Body of pancreas (tissue), 4 donors: ENCODE measurements at regions not wholly inside any gene's neighbourhood (a gene's known extent, or its start where the extent isn't known, plus 50 kb on each side); places are given as distances from the start of the nearest gene placed in this dataset.

ENCODE experiments used
- ATAC-seq: fragments of 150-250 bp; one replicate; pipeline ENCODE4 v1.9.1; 2016
- DNase-seq, 4 donors: peaks; one replicate each; pipeline ENCODE4 v3.0.0-alpha.2; 2019
- H3K27ac ChIP-seq, 4 donors: fragments of 200-600 bp; sonication (generic); 1 replicate in 3 of 4; 2 replicates in 1 of 4; pipeline versions ENCODE4 v1.5.1 to v1.6.1; 2016 to 2019; ENCODE audit warnings: mild to moderate bottlenecking in 1 of 4, mixed read lengths in 1 of 4, moderate library complexity in 1 of 4
- H3K27me3 ChIP-seq, 2 donors: fragments of 200-600 bp; sonication (generic); one replicate each; pipeline ENCODE4 v1.6.0; 2016; ENCODE audit warnings: mild to moderate bottlenecking in 1 of 2
- H3K36me3 ChIP-seq, 2 donors: fragments of 200-600 bp; sonication (generic); replicated peaks in 1 of 2; 2 replicates each; pipeline ENCODE4 v1.5.1; 2016; ENCODE audit warnings: low read depth in 2 of 2; ENCODE audit not compliant: insufficient read depth in 1 of 2
- H3K4me1 ChIP-seq: fragments of 200-600 bp; sonication (generic); one replicate; pipeline ENCODE4 v1.6.0; 2016
- H3K4me3 ChIP-seq, 2 donors: fragments of 200-600 bp; sonication (generic); 1 replicate in 1 of 2; 2 replicates in 1 of 2; pipeline ENCODE4 v1.5.1; 2016 to 2019
- H3K9me3 ChIP-seq, 3 donors: fragments of 200-600 bp; sonication (generic); 1 replicate in 2 of 3; 2 replicates in 1 of 3; pipeline ENCODE4 v1.5.1; 2016
- CTCF ChIP-seq, 7 experiments: fragments of 450-650 bp in 4 of 7; fragments of 200-600 bp in 3 of 7; sonication (generic) in 3 of 7; IDR thresholded peaks; one replicate each; pipeline ENCODE4 v1.5.1; 2016 to 2019; ENCODE audit warnings: antibody characterized with exemption in 7 of 7
- POLR2A ChIP-seq, 3 donors: fragments of 450-650 bp; IDR thresholded peaks; one replicate each; pipeline ENCODE4 v1.6.1; 2016; ENCODE audit warnings: antibody characterized with exemption in 3 of 3, mild to moderate bottlenecking in 2 of 3
- WGBS, 2 donors: methylation state at CpG; one replicate each; pipeline ENCODE4 v1.1.5; 2017; 5-methylcytosine and 5-hydroxymethylcytosine counted together
- intact Hi-C: fragments of 100-400 bp; cut with DNase I; formaldehyde crosslinking; loops from one replicate; pipeline ENCODE4 v1.15.1; 2023

DNA sequence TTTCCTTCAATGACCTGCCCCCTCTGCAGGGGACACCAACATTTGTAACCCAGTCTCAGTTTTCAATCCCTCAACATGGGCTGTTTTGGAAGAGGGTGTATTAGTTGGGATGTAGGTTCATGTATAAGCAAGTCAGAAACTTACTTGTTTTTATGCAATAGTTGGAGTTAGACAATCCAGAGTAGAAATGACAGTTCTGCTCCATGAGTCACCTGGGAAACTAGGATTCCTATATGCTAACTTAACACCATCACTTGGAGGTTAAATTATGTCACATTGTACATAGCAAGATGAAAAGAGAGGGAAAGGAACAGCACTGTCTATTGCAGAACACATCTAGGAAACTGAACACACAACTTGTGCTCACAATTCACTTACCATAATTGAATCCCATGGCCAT, 436.4 kb downstream of the RFC3 start:
- H3K27ac ChIP-seq, result no peak overlapping the region
- H3K27me3 ChIP-seq, result no peaks in the 10 kb centered on the region
- ATAC-seq (no peak), DNase-seq (no peak)
- H3K9me3 ChIP-seq, result no peaks in the 10 kb centered on the region
- no peak for TF ChIP-seq CTCF (IDR thresholded peaks at IDR 0.05)
- no peak for TF ChIP-seq POLR2A (IDR thresholded peaks at IDR 0.05)
- intact Hi-C loops, result no loop called here
- no peaks in the 10 kb centered on the region for H3K4me1 ChIP-seq
- no peak overlapping the region for H3K4me3 ChIP-seq
- H3K36me3 ChIP-seq, result no peaks in the 10 kb centered on the region

DNA sequence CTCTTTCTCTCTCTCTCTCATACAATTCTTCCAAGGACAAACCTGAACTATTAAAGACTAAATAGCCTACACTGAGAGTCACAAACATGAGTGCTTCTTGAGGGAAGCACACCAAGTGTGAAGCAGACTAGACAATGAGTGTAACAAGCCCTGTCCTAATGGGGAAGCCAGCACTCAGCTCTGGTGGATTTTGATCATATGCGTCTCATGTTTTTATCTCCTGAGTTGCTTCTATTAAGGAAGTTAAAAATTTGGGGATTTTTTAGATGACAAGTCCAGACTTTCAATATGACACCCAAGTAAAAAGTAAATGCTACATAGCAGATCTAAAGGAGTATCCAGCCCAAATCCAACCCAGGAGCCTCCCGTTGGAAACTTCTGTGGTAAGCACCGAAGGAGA, 437.8 kb downstream of the RFC3 start:
- ATAC-seq (no peak), DNase-seq (no peak)
- TF ChIP-seq CTCF (IDR thresholded peaks at IDR 0.05) (no peak), POLR2A (IDR thresholded peaks at IDR 0.05) (no peak)
- H3K27ac ChIP-seq, result no peak overlapping the region
- no peaks in the 10 kb centered on the region for H3K4me1 ChIP-seq
- no peaks in the 10 kb centered on the region for H3K9me3 ChIP-seq
- 84 to 94% methylated on average over 3 of the region's 3 CpGs for WGBS, 2 donors
- no peak overlapping the region for H3K4me3 ChIP-seq
- intact Hi-C loops, result no loop called here
- no peaks in the 10 kb centered on the region for H3K27me3 ChIP-seq
- no peaks in the 10 kb centered on the region for H3K36me3 ChIP-seq

GRCh38 chr13:34256236-34256635, 438.3 kb downstream of the RFC3 start:
- 55 to 84% methylated on average over 2 of the region's 2 CpGs for WGBS, 2 donors
- DNase-seq, result no peak
- no peaks in the 10 kb centered on the region for H3K9me3 ChIP-seq
- no peak overlapping the region for H3K4me3 ChIP-seq
- intact Hi-C loops, result no loop called here
- H3K27me3 ChIP-seq, result no peaks in the 10 kb centered on the region
- no peaks in the 10 kb centered on the region for H3K36me3 ChIP-seq
- H3K27ac ChIP-seq, result no peak overlapping the region
- no peak for ATAC-seq
- H3K4me1 ChIP-seq, result no peaks in the 10 kb centered on the region
- TF ChIP-seq POLR2A (IDR thresholded peaks at IDR 0.05) (no peak), CTCF (IDR thresholded peaks at IDR 0.05) (no peak)

DNA sequence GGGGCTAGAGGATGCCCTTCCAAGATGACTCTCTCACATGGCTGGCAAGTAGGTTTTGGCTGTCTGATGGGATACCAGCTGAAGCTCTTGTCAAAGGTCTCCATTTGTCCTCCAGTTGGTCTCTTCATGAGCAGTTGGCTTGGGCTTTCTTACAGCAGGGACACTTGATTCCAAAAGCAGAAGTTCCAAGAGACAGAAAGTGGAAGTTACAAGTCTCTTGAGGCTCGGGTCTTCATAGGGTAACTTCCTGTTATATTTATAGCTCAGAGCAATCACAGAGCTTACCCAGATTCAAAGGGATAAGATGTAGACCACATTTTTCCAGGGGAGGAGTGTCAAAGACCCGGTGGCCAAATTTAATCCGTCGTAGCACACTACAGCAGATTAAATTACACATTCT, 440.0 kb downstream of the RFC3 start:
- Histone ChIP-seq H3K27ac (no peak overlapping the region), H3K9me3 (no peaks in the 10 kb centered on the region), H3K4me3 (no peak overlapping the region), H3K36me3 (no peaks in the 10 kb centered on the region), H3K27me3 (no peaks in the 10 kb centered on the region), H3K4me1 (no peaks in the 10 kb centered on the region)
- no peak for ATAC-seq
- intact Hi-C loops, result no loop called here
- DNase-seq, result peak in 1 of 4 donors; percentile 5
- 47 to 83% methylated on average over 4 of the region's 4 CpGs for WGBS, 2 donors
- TF ChIP-seq CTCF (IDR thresholded peaks at IDR 0.05), result no peak
- no peak for TF ChIP-seq POLR2A (IDR thresholded peaks at IDR 0.05)

GRCh38 chr13:34258646-34259386, 440.9 kb downstream of the RFC3 start:
- Histone ChIP-seq H3K36me3 (no peaks in the 10 kb centered on the region), H3K27me3 (no peaks in the 10 kb centered on the region), H3K9me3 (no peaks in the 10 kb centered on the region), H3K4me3 (no peak overlapping the region), H3K4me1 (no peaks in the 10 kb centered on the region), H3K27ac (no peak overlapping the region)
- ATAC-seq (no peak), DNase-seq (no peak)
- intact Hi-C loops, result no loop called here
- WGBS, 2 donors, result 64 to 67% methylated on average over 4 of the region's 4 CpGs
- TF ChIP-seq CTCF (IDR thresholded peaks at IDR 0.05) (no peak), POLR2A (IDR thresholded peaks at IDR 0.05) (no peak)
